Mucosa of stomach (tissue), 1 donor: ENCODE measurements at regions not wholly inside any gene's neighbourhood (a gene's known extent, or its start where the extent isn't known, plus 50 kb on each side); places are given as distances from the start of the nearest gene placed in this dataset.

Source experiments
- H3K27me3 ChIP-seq: one replicate; pipeline ENCODE4 v1.7.0; 2013; ENCODE audit warnings: mild to moderate bottlenecking, low read length; ENCODE audit not compliant: control insufficient read depth, insufficient read depth
- H3K36me3 ChIP-seq: one replicate; pipeline ENCODE4 v1.7.0; 2013; ENCODE audit warnings: low read length; ENCODE audit not compliant: control insufficient read depth, insufficient read depth
- H3K4me1 ChIP-seq: one replicate; pipeline ENCODE4 v1.7.0; 2013; ENCODE audit warnings: mild to moderate bottlenecking, low read length; ENCODE audit not compliant: control insufficient read depth, insufficient read depth
- H3K4me3 ChIP-seq: one replicate; pipeline ENCODE4 v1.7.0; 2013; ENCODE audit warnings: low read length
- H3K9ac ChIP-seq: one replicate; pipeline ENCODE4 v1.7.0; 2013; ENCODE audit warnings: mild to moderate bottlenecking, low read length, moderate library complexity
- H3K9me3 ChIP-seq: one replicate; pipeline ENCODE4 v1.7.0; 2013; ENCODE audit warnings: mild to moderate bottlenecking, low read length, moderate library complexity; ENCODE audit not compliant: control insufficient read depth
- donor health status: Pancreatic carcinoma.

- Histone ChIP-seq H3K4me1 (no peaks in the 10 kb centered on the region), H3K9ac (no peak overlapping the region), H3K36me3 (no peaks in the 10 kb centered on the region), H3K4me3 (no peak overlapping the region), H3K9me3 (no peaks in the 10 kb centered on the region), H3K27me3 (no peaks in the 10 kb centered on the region)
Observed at GRCh38 chr9:134562146-134562849, 79.3 kb upstream of the COL5A1 start.

DNA sequence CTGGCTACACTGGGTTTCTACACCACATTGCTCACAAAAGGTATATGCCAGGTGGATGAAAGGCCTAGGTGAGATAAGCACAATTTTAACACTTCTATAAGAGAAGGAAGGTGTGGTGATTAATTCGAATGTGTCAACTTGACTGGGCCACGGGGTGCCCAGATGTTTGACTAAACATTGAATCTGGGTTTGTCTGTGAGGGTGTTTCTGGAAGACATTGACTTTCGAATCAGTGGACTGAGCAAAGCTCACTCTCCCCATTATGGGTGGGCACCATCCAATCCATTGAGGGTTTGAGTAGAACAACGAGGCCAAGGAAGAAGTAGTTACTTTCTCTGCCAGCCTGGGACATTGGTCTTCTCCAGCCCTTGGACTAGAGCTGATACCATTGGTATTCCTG lies 78.2 kb upstream of the COL5A1 start:
- Histone ChIP-seq H3K9me3 (no peaks in the 10 kb centered on the region), H3K36me3 (no peaks in the 10 kb centered on the region), H3K4me1 (no peaks in the 10 kb centered on the region), H3K27me3 (no peaks in the 10 kb centered on the region), H3K4me3 (no peak overlapping the region), H3K9ac (no peak overlapping the region)

DNA sequence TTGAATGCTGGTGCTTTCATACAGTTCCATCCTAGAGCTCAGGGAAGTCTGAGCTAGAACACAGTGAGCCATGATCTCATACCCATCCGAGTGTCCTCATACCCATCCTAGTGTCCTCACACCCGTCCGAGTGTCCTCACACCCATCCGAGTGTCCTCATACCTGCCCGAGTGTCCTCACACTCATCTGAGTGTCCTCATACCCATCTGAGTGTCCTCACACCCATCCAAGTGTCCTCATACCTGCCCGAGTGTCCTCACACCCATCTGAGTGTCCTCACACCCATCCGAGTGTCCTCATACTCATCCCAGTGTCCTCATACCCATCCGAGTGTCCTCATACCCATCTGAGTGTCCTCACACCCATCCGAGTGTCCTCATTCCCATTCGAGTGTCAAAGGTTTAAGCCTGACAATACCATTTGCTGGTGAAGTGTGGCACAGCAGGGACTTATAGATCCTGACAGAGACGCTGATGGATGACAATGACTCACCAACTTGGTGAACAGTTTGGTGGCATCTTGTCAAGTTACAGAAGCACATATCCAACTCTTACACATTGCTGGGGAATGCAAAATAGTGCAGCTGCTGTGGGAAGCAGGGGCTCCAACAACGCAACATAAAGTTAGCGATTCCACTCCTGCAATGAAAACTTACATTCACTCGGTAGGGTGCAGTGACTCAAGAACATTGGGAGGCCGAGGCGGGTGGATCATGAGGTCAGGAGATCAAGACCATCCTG lies 77.0 kb upstream of the COL5A1 start:
- H3K4me3 ChIP-seq = no peak overlapping the region
- H3K27me3 ChIP-seq = no peaks in the 10 kb centered on the region
- no peaks in the 10 kb centered on the region for H3K36me3 ChIP-seq
- no peak overlapping the region for H3K9ac ChIP-seq
- no peaks in the 10 kb centered on the region for H3K4me1 ChIP-seq
- H3K9me3 ChIP-seq = no peaks in the 10 kb centered on the region

- Histone ChIP-seq H3K9ac (no peak overlapping the region), H3K4me1 (no peaks in the 10 kb centered on the region)
Observed at GRCh38 chr9:134565316-134565915, 76.2 kb upstream of the COL5A1 start.

DNA sequence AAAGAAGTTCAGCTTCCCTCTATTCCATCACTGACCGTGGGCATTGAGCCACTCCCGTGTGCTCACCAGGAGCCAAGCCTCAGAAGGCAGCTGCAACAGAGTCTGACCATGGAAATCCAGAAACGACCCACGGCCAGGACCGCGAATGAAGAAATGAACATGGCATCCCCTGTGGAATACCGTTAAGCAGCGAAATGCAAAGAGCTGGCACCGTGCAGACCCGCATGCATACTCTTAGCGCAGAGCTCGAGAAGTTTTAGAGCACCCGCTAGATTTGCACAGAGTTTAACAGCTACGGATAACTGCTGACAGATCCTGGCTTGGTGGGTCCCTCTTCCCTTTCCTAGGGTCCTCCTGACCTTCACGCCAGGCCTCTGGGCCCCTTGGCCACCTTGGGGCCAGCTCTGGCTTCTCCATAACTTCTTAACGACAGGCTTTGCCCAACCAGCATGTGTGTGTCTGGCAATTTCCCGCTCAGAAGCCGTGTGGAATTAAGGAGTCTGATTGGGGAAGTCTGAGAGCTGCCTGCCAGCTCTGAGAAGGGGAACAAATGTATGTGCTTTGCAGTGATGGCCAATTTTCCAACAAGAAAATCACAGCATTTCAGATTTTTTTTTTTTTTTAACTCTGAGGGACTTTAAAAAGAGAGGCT lies 75.3 kb upstream of the COL5A1 start:
- Histone ChIP-seq H3K4me3 (no peak overlapping the region), H3K4me1 (no peaks in the 10 kb centered on the region), H3K9me3 (no peaks in the 10 kb centered on the region), H3K36me3 (no peaks in the 10 kb centered on the region), H3K9ac (no peak overlapping the region), H3K27me3 (no peaks in the 10 kb centered on the region)

More at GRCh38 chr9:134565316-134565915, 76.2 kb upstream of the COL5A1 start:
- Histone ChIP-seq H3K27me3 (no peaks in the 10 kb centered on the region), H3K4me3 (no peak overlapping the region), H3K9me3 (no peaks in the 10 kb centered on the region), H3K36me3 (no peaks in the 10 kb centered on the region)

DNA sequence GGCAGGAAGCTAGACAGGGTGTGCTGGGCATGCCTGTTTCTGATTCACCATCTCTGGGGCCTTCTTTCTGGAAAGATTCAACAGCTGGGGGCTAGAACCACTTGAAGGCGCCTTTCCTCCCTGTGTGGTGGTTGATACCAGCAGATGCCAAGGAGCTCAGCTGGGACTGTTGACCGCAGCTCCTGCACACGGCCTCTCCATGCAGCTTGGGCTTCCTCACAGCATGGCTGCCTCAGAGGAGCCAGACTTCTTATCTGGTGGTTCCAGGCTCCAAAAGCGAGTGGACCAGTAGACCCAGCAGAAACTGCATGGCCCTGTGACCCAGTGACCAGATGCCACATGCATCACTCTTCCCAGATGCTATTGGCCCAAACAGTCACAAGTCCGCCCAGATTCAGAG lies 74.7 kb upstream of the COL5A1 start:
- Histone ChIP-seq H3K36me3 (no peaks in the 10 kb centered on the region), H3K9me3 (no peaks in the 10 kb centered on the region), H3K27me3 (no peaks in the 10 kb centered on the region), H3K4me1 (no peaks in the 10 kb centered on the region), H3K9ac (no peak overlapping the region), H3K4me3 (no peak overlapping the region)

DNA sequence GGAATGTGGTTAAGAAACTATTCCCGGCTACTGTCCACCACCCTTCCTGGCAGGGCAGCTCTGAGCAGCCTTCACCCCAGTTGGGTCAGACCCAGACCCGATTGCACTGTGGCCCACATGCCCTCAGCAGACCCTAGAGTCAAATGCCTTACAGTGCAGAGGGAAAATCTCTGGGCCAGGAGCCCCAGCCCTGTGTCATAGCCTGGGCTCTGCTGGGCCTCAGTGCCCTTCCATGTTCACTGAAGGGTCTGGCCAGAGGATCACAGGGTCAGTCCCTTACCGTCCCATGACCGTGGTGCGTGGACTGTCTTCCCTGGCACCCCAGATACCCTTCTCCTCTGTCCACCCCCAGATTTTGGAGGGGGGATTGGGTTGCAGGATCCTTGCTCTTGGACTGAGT lies 73.5 kb upstream of the COL5A1 start:
- H3K9ac ChIP-seq = no peak overlapping the region
- H3K4me1 ChIP-seq = no peaks in the 10 kb centered on the region
- no peaks in the 10 kb centered on the region for H3K27me3 ChIP-seq
- no peak overlapping the region for H3K4me3 ChIP-seq
- no peaks in the 10 kb centered on the region for H3K36me3 ChIP-seq
- no peaks in the 10 kb centered on the region for H3K9me3 ChIP-seq

DNA sequence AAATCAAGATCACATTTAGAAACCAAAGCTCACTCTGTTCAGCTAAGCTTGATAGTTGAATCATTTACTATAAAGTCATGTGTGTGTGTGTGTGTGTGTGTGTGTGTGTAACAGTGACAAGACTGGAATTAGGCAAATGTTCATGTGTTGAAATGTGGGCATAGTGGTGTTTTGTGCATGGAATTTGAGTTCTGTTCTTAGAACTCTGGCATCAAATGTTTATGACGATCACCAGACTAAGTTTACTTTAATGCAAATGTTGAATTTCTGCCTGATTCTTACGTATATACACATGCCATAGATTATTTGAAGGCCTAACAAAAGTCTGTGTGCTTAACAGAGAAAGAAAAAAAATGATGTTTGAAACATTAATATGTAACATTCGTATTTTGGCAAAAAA lies 72.8 kb upstream of the COL5A1 start:
- Histone ChIP-seq H3K4me3 (no peak overlapping the region), H3K9me3 (no peaks in the 10 kb centered on the region), H3K27me3 (no peaks in the 10 kb centered on the region), H3K36me3 (no peaks in the 10 kb centered on the region), H3K4me1 (no peaks in the 10 kb centered on the region), H3K9ac (no peak overlapping the region)

GRCh38 chr9:134569626-134570025 lies 72.0 kb upstream of the COL5A1 start:
- H3K36me3 ChIP-seq = no peaks in the 10 kb centered on the region
- H3K4me3 ChIP-seq = no peak overlapping the region
- H3K9me3 ChIP-seq = no peaks in the 10 kb centered on the region
- H3K9ac ChIP-seq = no peak overlapping the region
- no peaks in the 10 kb centered on the region for H3K27me3 ChIP-seq
- no peaks in the 10 kb centered on the region for H3K4me1 ChIP-seq

- no peak overlapping the region for H3K4me3 ChIP-seq
- H3K27me3 ChIP-seq = no peaks in the 10 kb centered on the region
- H3K4me1 ChIP-seq = no peaks in the 10 kb centered on the region
- no peaks in the 10 kb centered on the region for H3K36me3 ChIP-seq
- H3K9me3 ChIP-seq = no peaks in the 10 kb centered on the region
- H3K9ac ChIP-seq = no peak overlapping the region
Observed at GRCh38 chr9:134570151-134570621, 71.4 kb upstream of the COL5A1 start.

- no peaks in the 10 kb centered on the region for H3K36me3 ChIP-seq
- no peaks in the 10 kb centered on the region for H3K27me3 ChIP-seq
Observed at GRCh38 chr9:134570711-134571325, 70.8 kb upstream of the COL5A1 start.

More at GRCh38 chr9:134570711-134571325, 70.8 kb upstream of the COL5A1 start:
- Histone ChIP-seq H3K4me1 (no peaks in the 10 kb centered on the region), H3K4me3 (no peak overlapping the region), H3K9ac (no peak overlapping the region), H3K9me3 (no peaks in the 10 kb centered on the region)
